Stimulated activated CD8-positive, alpha-beta memory T cell treated with anti-CD3 and anti-CD28 coated beads, Interleukin-15, amount 100 ng/mL, for 1 hour (primary cell): ENCODE measurements at regions not wholly inside any gene's neighbourhood (a gene's known extent, or its start where the extent isn't known, plus 50 kb on each side); places are given as distances from the start of the nearest gene placed in this dataset.

ENCODE experiments used
- DNase-seq: peaks from one replicate; pipeline ENCODE4 v3.0.0-alpha.2; 2020; ENCODE audit warnings: low read depth

- DNase-seq: no peak
Measured at GRCh38 chr9:28834156-28834555, 1260.9 kb upstream of the C9orf72 start.

GRCh38 chr9:28839778-28840430 lies 1266.6 kb upstream of the C9orf72 start:
- DNase-seq: no peak

GRCh38 chr9:28841775-28842174 lies 1268.5 kb upstream of the C9orf72 start:
- DNase-seq: no peak

GRCh38 chr9:28847331-28847730 lies 1274.0 kb upstream of the C9orf72 start:
- no peak for DNase-seq

GRCh38 chr9:28848671-28849070 lies 1275.4 kb upstream of the C9orf72 start:
- no peak for DNase-seq

- DNase-seq: no peak
Measured at GRCh38 chr9:28853477-28853876, 1280.2 kb upstream of the C9orf72 start.

GRCh38 chr9:28866951-28867350 lies 1293.7 kb upstream of the C9orf72 start:
- DNase-seq: no peak

- DNase-seq: no peak
Measured at GRCh38 chr9:28868228-28868990, 1295.1 kb upstream of the C9orf72 start.

GRCh38 chr9:28882529-28882928 lies 1309.2 kb upstream of the C9orf72 start:
- no peak for DNase-seq

- no peak for DNase-seq
Measured at GRCh38 chr9:28883234-28883633, 1310.0 kb upstream of the C9orf72 start.

GRCh38 chr9:28887188-28887884 lies 1314.1 kb upstream of the C9orf72 start:
- DNase-seq: no peak

- no peak for DNase-seq
Measured at GRCh38 chr9:28888806-28889205, 1315.5 kb upstream of the C9orf72 start.

- DNase-seq: no peak
Measured at GRCh38 chr9:28892538-28892937, 1319.3 kb upstream of the C9orf72 start.

- no peak for DNase-seq
Measured at GRCh38 chr9:28899267-28899666, 1326.0 kb upstream of the C9orf72 start.

GRCh38 chr9:28899926-28900325 lies 1326.6 kb upstream of the C9orf72 start:
- DNase-seq: no peak

- DNase-seq: no peak
Measured at GRCh38 chr9:28900406-28900805, 1327.1 kb upstream of the C9orf72 start.

GRCh38 chr9:28909526-28909925 lies 1336.2 kb upstream of the C9orf72 start:
- DNase-seq: no peak

- no peak for DNase-seq
Measured at GRCh38 chr9:28912621-28913020, 1339.3 kb upstream of the C9orf72 start.

- no peak for DNase-seq
Measured at GRCh38 chr9:28915202-28915930, 1342.1 kb upstream of the C9orf72 start.

GRCh38 chr9:28916348-28916747 lies 1343.1 kb upstream of the C9orf72 start:
- DNase-seq: no peak

- DNase-seq: no peak
Measured at GRCh38 chr9:28921857-28922500, 1348.7 kb upstream of the C9orf72 start.

GRCh38 chr9:28922891-28923290 lies 1349.6 kb upstream of the C9orf72 start:
- no peak for DNase-seq
